ENCODE measurements at regions not wholly inside any gene's neighbourhood (a gene's known extent, or its start where the extent isn't known, plus 50 kb on each side); places are given as distances from the start of the nearest gene placed in this dataset.

DNA sequence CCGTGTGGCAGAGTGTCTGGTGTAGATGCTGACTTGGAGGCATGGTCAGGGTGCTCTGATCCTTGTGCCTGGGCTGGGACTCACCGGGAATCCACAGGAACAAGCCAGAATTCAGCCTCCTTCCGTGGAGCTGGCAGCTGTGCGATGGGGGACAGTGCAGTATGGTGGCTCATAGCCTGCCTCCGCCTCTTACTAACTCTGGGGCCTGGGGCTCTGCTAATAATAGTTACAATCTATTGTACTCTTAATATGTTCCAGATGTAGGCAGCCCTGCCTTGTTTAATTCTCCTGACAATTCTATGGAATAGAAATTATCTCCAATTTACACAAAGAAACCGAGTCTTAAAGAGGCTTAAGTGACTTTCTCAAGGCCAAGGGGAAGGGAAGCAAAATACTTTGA, 77.6 kb downstream of the PCDH1 start:
- TF ChIP-seq, protein P1, sequence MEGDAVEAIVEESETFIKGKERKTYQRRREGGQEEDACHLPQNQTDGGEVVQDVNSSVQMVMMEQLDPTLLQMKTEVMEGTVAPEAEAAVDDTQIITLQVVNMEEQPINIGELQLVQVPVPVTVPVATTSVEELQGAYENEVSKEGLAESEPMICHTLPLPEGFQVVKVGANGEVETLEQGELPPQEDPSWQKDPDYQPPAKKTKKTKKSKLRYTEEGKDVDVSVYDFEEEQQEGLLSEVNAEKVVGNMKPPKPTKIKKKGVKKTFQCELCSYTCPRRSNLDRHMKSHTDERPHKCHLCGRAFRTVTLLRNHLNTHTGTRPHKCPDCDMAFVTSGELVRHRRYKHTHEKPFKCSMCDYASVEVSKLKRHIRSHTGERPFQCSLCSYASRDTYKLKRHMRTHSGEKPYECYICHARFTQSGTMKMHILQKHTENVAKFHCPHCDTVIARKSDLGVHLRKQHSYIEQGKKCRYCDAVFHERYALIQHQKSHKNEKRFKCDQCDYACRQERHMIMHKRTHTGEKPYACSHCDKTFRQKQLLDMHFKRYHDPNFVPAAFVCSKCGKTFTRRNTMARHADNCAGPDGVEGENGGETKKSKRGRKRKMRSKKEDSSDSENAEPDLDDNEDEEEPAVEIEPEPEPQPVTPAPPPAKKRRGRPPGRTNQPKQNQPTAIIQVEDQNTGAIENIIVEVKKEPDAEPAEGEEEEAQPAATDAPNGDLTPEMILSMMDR (IDR thresholded peaks at IDR 0.05) = no peak
- no peak for TF ChIP-seq EP300 (IDR thresholded peaks at IDR 0.05)
